Fibroblast of upper back skin (primary cell): ENCODE measurements at regions not wholly inside any gene's neighbourhood (a gene's known extent, or its start where the extent isn't known, plus 50 kb on each side); places are given as distances from the start of the nearest gene placed in this dataset.
"Not testable (repeated sequence)": the region's sequence is repeated elsewhere in the genome, so short reads cannot be mapped to it uniquely, and the experiment has no call there.

Source experiments
- DNase-seq: peaks from one replicate; pipeline ENCODE4 v3.0.0-alpha.2; 2013

- DNase-seq = no peak
Observed at GRCh38 chr5:98163796-98164493, 609.5 kb upstream of the RGMB start.

- DNase-seq = no peak
Observed at GRCh38 chr5:98168871-98169270, 604.6 kb upstream of the RGMB start.

- no peak for DNase-seq
Observed at GRCh38 chr5:98170994-98171393, 602.5 kb upstream of the RGMB start.

- DNase-seq = peak; percentile 71
Observed at GRCh38 chr5:98173334-98173733, 600.1 kb upstream of the RGMB start.

GRCh38 chr5:98175474-98175873 lies 598.0 kb upstream of the RGMB start:
- DNase-seq = no peak

- DNase-seq = no peak
Observed at GRCh38 chr5:98179791-98180755, 593.4 kb upstream of the RGMB start.

- no peak for DNase-seq
Observed at GRCh38 chr5:98186128-98186527, 587.3 kb upstream of the RGMB start.

- DNase-seq = no peak
Observed at GRCh38 chr5:98187945-98188344, 585.5 kb upstream of the RGMB start.

- DNase-seq = not testable (repeated sequence)
Observed at GRCh38 chr5:98190344-98190743, 583.1 kb upstream of the RGMB start.

GRCh38 chr5:98193921-98194760 lies 579.3 kb upstream of the RGMB start:
- no peak for DNase-seq

- DNase-seq = peak; percentile 84
Observed at GRCh38 chr5:98200726-98201541, 572.5 kb upstream of the RGMB start.

GRCh38 chr5:98204798-98205197 lies 568.7 kb upstream of the RGMB start:
- DNase-seq = peak; percentile 15

- peak; percentile 58 for DNase-seq
Observed at GRCh38 chr5:98205691-98206461, 567.6 kb upstream of the RGMB start.

GRCh38 chr5:98206566-98206965 lies 566.9 kb upstream of the RGMB start:
- DNase-seq = no peak

GRCh38 chr5:98209418-98209817 lies 564.0 kb upstream of the RGMB start:
- no peak for DNase-seq

- peak; percentile 78 for DNase-seq
Observed at GRCh38 chr5:98214240-98215051, 559.0 kb upstream of the RGMB start.

- DNase-seq = no peak
Observed at GRCh38 chr5:98217138-98217537, 556.3 kb upstream of the RGMB start.

- DNase-seq = no peak
Observed at GRCh38 chr5:98218838-98219237, 554.6 kb upstream of the RGMB start.

- no peak for DNase-seq
Observed at GRCh38 chr5:98227489-98227888, 546.0 kb upstream of the RGMB start.

- no peak for DNase-seq
Observed at GRCh38 chr5:98231089-98231488, 542.4 kb upstream of the RGMB start.
